GM12865 (cell line): ENCODE measurements at regions not wholly inside any gene's neighbourhood (a gene's known extent, or its start where the extent isn't known, plus 50 kb on each side); places are given as distances from the start of the nearest gene placed in this dataset.

Experiments
- DNase-seq: peaks from one replicate; pipeline ENCODE4 v3.0.0; 2010; ENCODE audit warnings: low read depth
- H3K4me3 ChIP-seq: 2 replicates; pipeline ENCODE4 v1.5.1; 2011; ENCODE audit warnings: mild to moderate bottlenecking, low read depth, low read length, control low read depth
- TF ChIP-seq, protein P1 (sequence below): IDR thresholded peaks from 2 replicates; pipeline ENCODE4 v1.5.1; 2011; ENCODE audit warnings: low read length, control low read depth, low read depth, inconsistent platforms; ENCODE audit not compliant: insufficient read depth; ENCODE audit errors: missing control alignments

DNA sequence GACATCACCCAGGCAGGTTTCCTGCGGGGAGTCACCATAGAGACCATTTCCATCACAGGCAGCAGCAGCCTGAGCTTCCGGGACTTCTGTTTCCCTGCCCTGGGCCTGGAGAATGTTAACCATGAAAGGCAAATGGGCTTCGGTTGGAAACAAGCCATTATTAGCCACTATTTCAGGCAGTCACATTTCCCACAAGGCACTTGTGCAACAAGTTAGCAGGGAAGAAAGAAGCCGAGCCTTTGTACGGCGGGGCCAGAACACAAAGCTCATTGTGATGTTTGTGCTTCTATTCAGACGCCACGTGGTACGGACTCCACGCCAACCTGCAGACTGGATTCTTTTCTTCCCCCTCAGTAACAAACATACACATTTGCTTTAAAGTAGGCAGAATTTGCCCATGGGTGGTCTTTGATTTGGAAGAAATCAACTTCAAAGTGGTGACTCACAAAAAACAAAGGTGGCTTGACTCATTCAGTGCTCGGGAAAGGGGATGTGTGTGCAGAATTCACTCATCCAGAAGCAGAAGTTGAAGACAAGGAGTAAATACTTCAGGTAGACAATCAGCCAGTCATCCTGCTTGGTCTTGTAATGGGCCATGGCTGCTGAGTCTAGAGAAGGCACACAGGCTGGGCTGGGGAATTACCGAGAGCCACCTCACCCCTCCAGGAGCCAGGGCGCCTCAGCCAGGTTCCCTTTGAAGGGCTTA is 154.2 kb upstream of the PRMT8 start:
- TF ChIP-seq, protein P1, sequence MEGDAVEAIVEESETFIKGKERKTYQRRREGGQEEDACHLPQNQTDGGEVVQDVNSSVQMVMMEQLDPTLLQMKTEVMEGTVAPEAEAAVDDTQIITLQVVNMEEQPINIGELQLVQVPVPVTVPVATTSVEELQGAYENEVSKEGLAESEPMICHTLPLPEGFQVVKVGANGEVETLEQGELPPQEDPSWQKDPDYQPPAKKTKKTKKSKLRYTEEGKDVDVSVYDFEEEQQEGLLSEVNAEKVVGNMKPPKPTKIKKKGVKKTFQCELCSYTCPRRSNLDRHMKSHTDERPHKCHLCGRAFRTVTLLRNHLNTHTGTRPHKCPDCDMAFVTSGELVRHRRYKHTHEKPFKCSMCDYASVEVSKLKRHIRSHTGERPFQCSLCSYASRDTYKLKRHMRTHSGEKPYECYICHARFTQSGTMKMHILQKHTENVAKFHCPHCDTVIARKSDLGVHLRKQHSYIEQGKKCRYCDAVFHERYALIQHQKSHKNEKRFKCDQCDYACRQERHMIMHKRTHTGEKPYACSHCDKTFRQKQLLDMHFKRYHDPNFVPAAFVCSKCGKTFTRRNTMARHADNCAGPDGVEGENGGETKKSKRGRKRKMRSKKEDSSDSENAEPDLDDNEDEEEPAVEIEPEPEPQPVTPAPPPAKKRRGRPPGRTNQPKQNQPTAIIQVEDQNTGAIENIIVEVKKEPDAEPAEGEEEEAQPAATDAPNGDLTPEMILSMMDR: no peak
- H3K4me3 ChIP-seq: no peak overlapping the region
- no peak for DNase-seq

DNA sequence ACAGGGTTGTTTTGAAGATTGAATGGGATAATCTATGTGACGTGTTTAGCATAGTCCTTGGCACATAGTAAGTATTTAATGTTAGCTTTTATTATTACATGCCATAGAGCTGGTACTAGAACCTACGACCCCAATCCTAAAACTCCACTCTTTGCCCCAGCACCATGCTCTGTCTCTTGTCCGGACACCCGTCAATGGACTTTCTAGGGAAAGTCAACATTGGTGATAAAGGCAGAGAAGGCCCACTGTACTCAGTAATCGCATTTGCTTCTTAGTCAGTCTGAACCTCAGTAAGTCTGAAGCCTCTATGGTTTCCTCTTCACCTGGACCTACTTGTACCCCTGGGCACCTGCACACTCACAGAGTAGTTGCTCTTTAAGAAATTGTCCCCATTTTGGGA is 153.1 kb upstream of the PRMT8 start:
- TF ChIP-seq, protein P1: no peak
- no peak for DNase-seq
- H3K4me3 ChIP-seq: no peak overlapping the region

DNA sequence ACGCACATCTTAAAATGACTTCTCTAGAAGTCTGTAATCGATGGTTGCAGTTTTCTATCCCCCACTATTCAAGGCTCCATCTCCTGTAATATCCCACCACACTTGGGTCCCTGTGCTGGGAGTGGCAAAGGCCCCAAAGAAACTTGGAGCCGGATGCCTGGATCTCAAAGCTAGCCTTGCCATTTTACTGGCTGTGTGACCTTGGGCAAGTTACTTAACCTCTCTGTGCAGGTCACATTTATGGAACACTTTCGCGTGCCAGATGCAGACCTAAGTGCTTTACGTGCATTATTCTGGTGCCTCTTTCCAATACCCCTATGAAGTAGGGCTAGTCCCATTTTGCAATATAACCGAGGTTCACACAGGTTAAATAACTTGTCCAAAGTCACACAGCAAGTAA is 151.8 kb upstream of the PRMT8 start:
- no peak for DNase-seq
- TF ChIP-seq, protein P1: no peak
- no peak overlapping the region for H3K4me3 ChIP-seq

DNA sequence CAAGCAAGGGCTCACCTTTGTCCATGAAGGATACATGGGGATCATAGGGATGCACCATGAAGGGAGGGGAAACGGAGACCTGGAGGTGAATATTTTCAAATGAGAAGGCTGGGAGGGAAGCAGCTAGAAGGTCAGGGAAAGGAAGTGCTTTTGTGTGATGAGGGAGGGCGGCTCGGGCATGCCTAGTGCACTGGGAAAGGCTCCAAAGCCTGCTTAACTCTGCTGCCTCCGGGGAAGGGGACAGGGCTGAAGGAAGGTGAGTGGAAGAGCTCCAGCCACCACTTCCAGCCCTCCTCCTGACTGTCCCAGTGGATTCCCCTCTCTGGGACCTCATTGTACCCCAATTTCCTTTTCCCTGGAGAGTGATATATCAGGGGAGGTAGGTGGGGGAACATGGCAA is 149.4 kb upstream of the PRMT8 start:
- DNase-seq: no peak
- TF ChIP-seq, protein P1: no peak
- no peak overlapping the region for H3K4me3 ChIP-seq

DNA sequence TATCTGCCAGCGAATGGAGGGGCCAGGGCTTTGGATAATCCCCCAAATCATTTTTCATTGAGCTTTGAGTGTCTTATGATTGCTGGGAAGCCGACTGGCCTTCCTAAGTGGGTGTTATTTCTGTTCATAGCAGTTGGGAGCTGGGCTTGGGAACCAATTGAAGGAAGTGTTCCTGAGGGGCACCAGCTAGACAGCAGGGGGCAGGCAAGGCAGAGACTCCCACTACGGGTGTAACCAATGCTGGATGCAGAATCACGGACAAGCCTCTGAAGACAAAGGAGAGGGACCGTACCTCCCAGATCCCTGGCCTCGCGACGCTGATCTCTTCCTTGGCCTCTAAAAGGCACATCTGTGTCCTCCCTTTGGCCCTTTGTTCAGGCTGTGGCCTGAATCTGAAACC is 149.0 kb upstream of the PRMT8 start:
- TF ChIP-seq, protein P1: peak; percentile 25
- peak; percentile 6 for DNase-seq

DNA sequence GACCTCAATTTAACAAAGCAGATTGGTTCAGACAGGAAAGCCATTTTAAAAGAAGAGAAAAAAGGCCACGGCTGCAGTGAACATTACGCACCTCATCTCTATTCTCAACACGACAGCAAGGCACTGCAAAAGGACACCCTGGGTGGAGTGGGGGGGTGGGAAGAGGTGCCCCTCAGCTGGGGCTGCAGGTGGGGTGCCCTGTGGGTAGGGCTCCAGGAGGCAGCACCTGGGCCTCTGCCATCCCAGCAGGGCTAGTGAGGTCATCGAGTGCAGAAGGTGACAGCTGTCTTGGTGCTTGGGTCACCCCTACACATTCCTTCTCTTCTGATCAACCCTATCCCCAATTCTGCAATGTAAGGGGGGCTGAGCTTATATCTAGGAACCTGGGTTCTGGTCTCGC is 142.9 kb upstream of the PRMT8 start:
- TF ChIP-seq, protein P1: no peak
- no peak for DNase-seq

More for the DNA sequence above, 149.0 kb upstream of the PRMT8 start:
- H3K4me3 ChIP-seq: no peak overlapping the region

DNA sequence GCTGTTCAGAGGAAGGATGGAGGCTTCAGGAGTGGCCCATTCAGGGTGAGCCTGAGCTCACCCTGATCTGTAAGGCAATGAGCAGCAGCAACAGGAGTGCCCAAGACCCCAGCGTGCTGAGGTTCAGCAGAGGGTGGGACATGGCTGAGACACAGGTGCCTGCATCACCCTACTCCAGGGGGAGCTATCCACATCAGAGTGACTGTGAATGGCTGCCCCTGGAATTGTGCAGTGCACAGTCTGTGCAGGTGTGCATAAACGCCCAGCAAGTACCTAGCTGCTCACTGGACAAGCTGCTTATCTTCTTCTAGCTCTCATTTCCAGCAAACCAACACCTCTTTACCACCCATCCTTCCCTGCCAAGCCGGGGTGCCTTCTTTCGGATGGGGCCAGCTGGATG is 140.6 kb upstream of the PRMT8 start:
- H3K4me3 ChIP-seq: no peak overlapping the region
- no peak for DNase-seq
- TF ChIP-seq, protein P1: no peak

More for the DNA sequence above, 142.9 kb upstream of the PRMT8 start:
- no peak overlapping the region for H3K4me3 ChIP-seq
